ENCODE measurements at regions not wholly inside any gene's neighbourhood (a gene's known extent, or its start where the extent isn't known, plus 50 kb on each side); places are given as distances from the start of the nearest gene placed in this dataset.

GRCh38 chr2:81648806-81649205, 1344.3 kb upstream of the LRRTM1 start (continued):
- no peak for TF ChIP-seq ZBTB4 (CRISPR knock-in tag; IDR thresholded peaks at IDR 0.05)

DNA sequence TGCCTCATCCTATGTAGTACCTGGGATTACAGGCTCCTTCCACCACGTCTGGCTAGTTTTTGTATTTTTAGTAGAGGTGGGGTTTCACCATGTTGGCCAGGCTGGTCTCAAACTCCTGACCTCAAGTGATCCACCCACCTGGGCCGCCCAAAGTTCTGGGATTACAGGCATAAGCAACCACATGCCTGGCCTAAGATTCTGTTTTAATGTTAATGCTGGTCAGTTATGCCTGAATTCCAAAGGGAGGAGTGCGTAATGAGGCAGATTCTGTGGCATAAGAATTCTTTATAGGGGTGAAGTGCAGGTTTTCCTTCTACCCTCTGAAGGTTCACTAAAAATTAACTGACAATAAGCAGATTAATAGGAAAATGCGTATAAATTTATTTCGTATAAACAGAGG, 1343.8 kb upstream of the LRRTM1 start:
- RAD21 ChIA-PET (ENCODE audit: unreplicated experiment) = no interaction called here
- H3K9me3 ChIP-seq (replicated peaks; ENCODE audit: control insufficient read depth, insufficient read depth, low read length) = no peaks in the 10 kb centered on the region
- H3K36me3 ChIP-seq (ENCODE audit: control insufficient read depth in 2 of 2, insufficient read depth in 2 of 2, low read length in 1 of 2) = no peaks in the 10 kb centered on the region
- no peak overlapping the region for H2AFZ ChIP-seq (ENCODE audit: control insufficient read depth, low read depth, low read length)
- 25% methylated on average over 5 of the region's 5 CpGs for WGBS (ENCODE audit: insufficient coverage, insufficient replicate concordance, low lambda C conversion rate, missing lambda C conversion rate)
- no peaks in the 10 kb centered on the region for H4K20me1 ChIP-seq (ENCODE audit: control insufficient read depth, insufficient read depth)
- H3K27me3 ChIP-seq (replicated peaks in 1 of 2; ENCODE audit: control insufficient read depth in 2 of 2, insufficient read depth in 2 of 2, low read length in 1 of 2) = no peaks in the 10 kb centered on the region
- H3K27ac ChIP-seq (ENCODE audit: control insufficient read depth, insufficient read depth) = no peak overlapping the region
- FAIRE-seq (no peak), DNase-seq (ENCODE audit: low read depth, low spot score) (no peak), ATAC-seq (no peak)
- H3K4me2 ChIP-seq (ENCODE audit: control insufficient read depth, insufficient read depth) = no peak overlapping the region
- H3K9ac ChIP-seq (ENCODE audit: control insufficient read depth, insufficient read depth, low read length) = no peak overlapping the region
- H3K4me1 ChIP-seq (ENCODE audit: control insufficient read depth, insufficient read depth, low read length) = no peaks in the 10 kb centered on the region
- H3K4me3 ChIP-seq = no peak overlapping the region
- no TSS peak for BruUV-seq (replicated peaks)
- in situ Hi-C loops (cut with MboI) = no loop called here
- CTCF ChIA-PET = no interaction called here
- TF ChIP-seq SMAD1 (IDR thresholded peaks at IDR 0.05; ENCODE audit: low read depth, partially characterized antibody) (no peak), SIN3A (IDR thresholded peaks at IDR 0.05; ENCODE audit: low read depth, low read length) (no peak), ATF2 (IDR thresholded peaks at IDR 0.05; ENCODE audit: low read length) (no peak), MYC (IDR thresholded peaks at IDR 0.05; ENCODE audit: insufficient read depth, insufficient read length, insufficient replicate concordance, low read length, severe bottlenecking) (no peak), ESRRA (IDR thresholded peaks at IDR 0.05; ENCODE audit: low read length) (no peak), RFX5 (IDR thresholded peaks at IDR 0.05; ENCODE audit: low read depth, low read length) (no peak), PRDM15 (CRISPR knock-in tag; IDR thresholded peaks at IDR 0.05) (no peak), ZNF274 (IDR thresholded peaks at IDR 0.05; ENCODE audit: insufficient read depth, insufficient read length) (no peak), JUND (IDR thresholded peaks at IDR 0.05; ENCODE audit: low read depth, low read length) (no peak), CBFB (IDR thresholded peaks at IDR 0.05; ENCODE audit: low read depth) (no peak), SMARCA5 (IDR thresholded peaks at IDR 0.05) (no peak)
- SMC1A ChIA-PET (ENCODE audit: uncharacterized antibody, unreplicated experiment) = no interaction called here
- H3K79me2 ChIP-seq (ENCODE audit: control insufficient read depth, insufficient read depth, low read length) = no peaks in the 10 kb centered on the region
- POLR2A ChIA-PET = no interaction called here
- intact Hi-C loops (cut with micrococcal nuclease; ENCODE audit: unreplicated experiment) = no loop called here
